ENCODE measurements at regions not wholly inside any gene's neighbourhood (a gene's known extent, or its start where the extent isn't known, plus 50 kb on each side); places are given as distances from the start of the nearest gene placed in this dataset.

GRCh38 chr11:109968299-109968698 lies 124.9 kb upstream of the ZC3H12C start:
- H3K9ac ChIP-seq (ENCODE audit: insufficient read length, low read depth), result no peak overlapping the region
- no peaks in the 10 kb centered on the region for H3K4me1 ChIP-seq (ENCODE audit: insufficient read depth, insufficient read length)
- no peaks in the 10 kb centered on the region for H3K9me3 ChIP-seq (ENCODE audit: insufficient read depth, low read length)
- no peaks in the 10 kb centered on the region for H3K36me3 ChIP-seq (ENCODE audit: insufficient read depth, insufficient read length, low read length)
- no peaks in the 10 kb centered on the region for H3K27me3 ChIP-seq (ENCODE audit: insufficient read depth, insufficient read length)
- no peak for DNase-seq (ENCODE audit: low read depth, low spot score)
- no peak overlapping the region for H3K4me3 ChIP-seq (ENCODE audit: insufficient read length, low read depth)
- TF ChIP-seq ZNF274 (IDR thresholded peaks at IDR 0.05; ENCODE audit: low read depth, low read length) (no peak), SUZ12 (IDR thresholded peaks at IDR 0.05; ENCODE audit: extremely low read depth, insufficient read depth, insufficient read length) (no peak), YY1 (IDR thresholded peaks at IDR 0.05; ENCODE audit: insufficient read depth, insufficient read length) (no peak)

GRCh38 chr11:109968781-109969180 lies 124.4 kb upstream of the ZC3H12C start:
- DNase-seq (ENCODE audit: low read depth, low spot score), result no peak
- Histone ChIP-seq H3K4me1 (ENCODE audit: insufficient read depth, insufficient read length) (no peaks in the 10 kb centered on the region), H3K4me3 (ENCODE audit: insufficient read length, low read depth) (no peak overlapping the region), H3K36me3 (ENCODE audit: insufficient read depth, insufficient read length, low read length) (no peaks in the 10 kb centered on the region), H3K9me3 (ENCODE audit: insufficient read depth, low read length) (no peaks in the 10 kb centered on the region), H3K9ac (ENCODE audit: insufficient read length, low read depth) (no peak overlapping the region), H3K27me3 (ENCODE audit: insufficient read depth, insufficient read length) (no peaks in the 10 kb centered on the region)
- TF ChIP-seq ZNF274 (IDR thresholded peaks at IDR 0.05; ENCODE audit: low read depth, low read length), result no peak
- no peak for TF ChIP-seq YY1 (IDR thresholded peaks at IDR 0.05; ENCODE audit: insufficient read depth, insufficient read length)
- TF ChIP-seq SUZ12 (IDR thresholded peaks at IDR 0.05; ENCODE audit: extremely low read depth, insufficient read depth, insufficient read length), result no peak

DNA sequence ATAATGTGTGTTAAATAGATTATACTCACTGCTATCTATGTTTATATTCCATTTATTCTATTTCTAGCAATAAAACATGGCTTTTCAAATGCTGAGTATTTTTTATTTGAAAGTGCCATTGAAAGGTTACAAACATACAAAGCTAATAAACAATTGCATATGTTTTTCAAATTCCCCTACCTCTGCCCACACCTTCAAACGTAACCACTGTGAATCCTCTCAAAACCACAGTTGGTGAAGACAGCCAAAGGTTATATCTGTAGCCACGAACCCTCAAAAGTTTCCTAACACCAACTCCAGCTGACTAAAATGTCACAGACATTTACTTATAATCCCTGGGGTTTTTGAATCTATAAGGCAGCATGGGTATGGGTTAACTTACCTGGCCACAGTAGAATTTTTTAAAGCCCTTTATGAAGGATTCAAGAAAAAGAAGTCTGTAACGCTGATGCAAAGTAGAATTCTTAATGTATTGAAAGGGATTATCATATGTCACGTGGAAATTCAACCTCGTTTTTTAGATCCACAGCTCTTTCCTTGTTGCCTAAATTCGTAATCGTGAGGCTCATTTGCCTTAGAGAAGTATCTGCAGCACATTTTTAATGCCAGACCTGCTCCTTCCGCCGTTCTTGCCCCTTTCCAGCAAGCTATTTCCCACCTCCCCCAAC lies 122.5 kb upstream of the ZC3H12C start:
- H3K9ac ChIP-seq (ENCODE audit: insufficient read length, low read depth), result no peak overlapping the region
- TF ChIP-seq SUZ12 (IDR thresholded peaks at IDR 0.05; ENCODE audit: extremely low read depth, insufficient read depth, insufficient read length), result no peak
- no peak for TF ChIP-seq ZNF274 (IDR thresholded peaks at IDR 0.05; ENCODE audit: low read depth, low read length)
- no peak for TF ChIP-seq YY1 (IDR thresholded peaks at IDR 0.05; ENCODE audit: insufficient read depth, insufficient read length)
- DNase-seq (ENCODE audit: low read depth, low spot score), result no peak

GRCh38 chr11:109971184-109971523 lies 122.0 kb upstream of the ZC3H12C start:
- TF ChIP-seq SUZ12 (IDR thresholded peaks at IDR 0.05; ENCODE audit: extremely low read depth, insufficient read depth, insufficient read length) (no peak), ZNF274 (IDR thresholded peaks at IDR 0.05; ENCODE audit: low read depth, low read length) (no peak), YY1 (IDR thresholded peaks at IDR 0.05; ENCODE audit: insufficient read depth, insufficient read length) (no peak)
- DNase-seq (ENCODE audit: low read depth, low spot score), result no peak
- no peaks in the 10 kb centered on the region for H3K27me3 ChIP-seq (ENCODE audit: insufficient read depth, insufficient read length)
- no peaks in the 10 kb centered on the region for H3K9me3 ChIP-seq (ENCODE audit: insufficient read depth, low read length)
- H3K9ac ChIP-seq (ENCODE audit: insufficient read length, low read depth), result no peak overlapping the region
- H3K4me3 ChIP-seq (ENCODE audit: insufficient read length, low read depth), result no peak overlapping the region
- H3K36me3 ChIP-seq (ENCODE audit: insufficient read depth, insufficient read length, low read length), result no peaks in the 10 kb centered on the region
- H3K4me1 ChIP-seq (ENCODE audit: insufficient read depth, insufficient read length), result no peaks in the 10 kb centered on the region

More for the DNA sequence above, 122.5 kb upstream of the ZC3H12C start:
- no peaks in the 10 kb centered on the region for H3K27me3 ChIP-seq (ENCODE audit: insufficient read depth, insufficient read length)
- H3K4me3 ChIP-seq (ENCODE audit: insufficient read length, low read depth), result no peak overlapping the region
- H3K9me3 ChIP-seq (ENCODE audit: insufficient read depth, low read length), result no peaks in the 10 kb centered on the region
- no peaks in the 10 kb centered on the region for H3K36me3 ChIP-seq (ENCODE audit: insufficient read depth, insufficient read length, low read length)
- H3K4me1 ChIP-seq (ENCODE audit: insufficient read depth, insufficient read length), result no peaks in the 10 kb centered on the region

DNA sequence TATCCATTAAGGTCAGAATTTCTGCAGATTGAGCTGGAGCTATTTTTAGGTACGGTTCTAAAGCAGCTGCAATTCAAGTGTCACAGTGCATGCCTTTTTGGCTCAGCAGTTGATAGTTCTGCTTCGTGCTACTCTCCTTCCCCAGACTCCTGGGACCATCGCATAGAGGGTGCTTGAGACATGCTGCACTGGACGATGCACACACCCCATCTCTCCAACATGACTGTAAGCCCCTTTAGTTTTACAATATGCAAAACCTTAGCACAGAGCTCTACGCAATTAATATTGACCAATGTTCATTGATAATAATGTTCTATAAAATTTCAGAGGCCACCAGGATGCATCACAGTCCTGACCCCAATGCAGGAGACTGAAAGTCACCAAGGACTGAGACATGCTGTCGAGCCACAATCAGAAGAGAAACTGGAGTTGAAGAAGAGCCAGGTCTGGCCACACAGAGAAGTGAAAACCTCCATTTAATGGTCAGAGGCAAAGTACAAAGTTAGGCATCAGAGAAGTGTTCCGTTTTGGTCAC lies 120.9 kb upstream of the ZC3H12C start:
- no peak for DNase-seq (ENCODE audit: low read depth, low spot score)
- Histone ChIP-seq H3K9ac (ENCODE audit: insufficient read length, low read depth) (no peak overlapping the region), H3K4me3 (ENCODE audit: insufficient read length, low read depth) (no peak overlapping the region), H3K36me3 (ENCODE audit: insufficient read depth, insufficient read length, low read length) (no peaks in the 10 kb centered on the region), H3K9me3 (ENCODE audit: insufficient read depth, low read length) (no peaks in the 10 kb centered on the region), H3K4me1 (ENCODE audit: insufficient read depth, insufficient read length) (no peaks in the 10 kb centered on the region), H3K27me3 (ENCODE audit: insufficient read depth, insufficient read length) (no peaks in the 10 kb centered on the region)
- TF ChIP-seq SUZ12 (IDR thresholded peaks at IDR 0.05; ENCODE audit: extremely low read depth, insufficient read depth, insufficient read length) (no peak), YY1 (IDR thresholded peaks at IDR 0.05; ENCODE audit: insufficient read depth, insufficient read length) (no peak), ZNF274 (IDR thresholded peaks at IDR 0.05; ENCODE audit: low read depth, low read length) (no peak)

GRCh38 chr11:109972939-109973338 lies 120.3 kb upstream of the ZC3H12C start:
- no peaks in the 10 kb centered on the region for H3K27me3 ChIP-seq (ENCODE audit: insufficient read depth, insufficient read length)
- H3K36me3 ChIP-seq (ENCODE audit: insufficient read depth, insufficient read length, low read length), result no peaks in the 10 kb centered on the region
- DNase-seq (ENCODE audit: low read depth, low spot score), result no peak
- no peak overlapping the region for H3K9ac ChIP-seq (ENCODE audit: insufficient read length, low read depth)
- H3K9me3 ChIP-seq (ENCODE audit: insufficient read depth, low read length), result no peaks in the 10 kb centered on the region
- no peak overlapping the region for H3K4me3 ChIP-seq (ENCODE audit: insufficient read length, low read depth)
- no peaks in the 10 kb centered on the region for H3K4me1 ChIP-seq (ENCODE audit: insufficient read depth, insufficient read length)
- TF ChIP-seq YY1 (IDR thresholded peaks at IDR 0.05; ENCODE audit: insufficient read depth, insufficient read length), result no peak
- no peak for TF ChIP-seq SUZ12 (IDR thresholded peaks at IDR 0.05; ENCODE audit: extremely low read depth, insufficient read depth, insufficient read length)
- TF ChIP-seq ZNF274 (IDR thresholded peaks at IDR 0.05; ENCODE audit: low read depth, low read length), result no peak

DNA sequence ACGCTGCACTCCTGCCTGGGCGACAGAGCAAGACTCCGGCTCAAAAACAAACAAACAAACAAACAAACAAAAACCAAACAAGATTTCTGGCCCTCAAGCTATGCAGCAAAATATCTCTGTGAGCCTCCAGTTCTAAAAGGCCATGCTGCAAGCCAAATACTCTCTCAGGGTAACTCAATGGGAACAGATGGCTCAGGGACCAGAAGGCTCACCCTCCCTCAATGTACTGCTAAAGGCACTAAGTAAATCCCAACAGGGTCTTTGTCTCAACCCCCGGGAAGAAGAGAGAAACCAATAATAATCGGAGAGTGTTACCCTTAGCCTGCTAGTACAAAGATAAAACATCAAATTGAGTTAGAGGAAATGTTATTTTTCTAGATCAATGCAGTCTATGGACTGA lies 119.7 kb upstream of the ZC3H12C start:
- TF ChIP-seq SUZ12 (IDR thresholded peaks at IDR 0.05; ENCODE audit: extremely low read depth, insufficient read depth, insufficient read length) (no peak), ZNF274 (IDR thresholded peaks at IDR 0.05; ENCODE audit: low read depth, low read length) (no peak), YY1 (IDR thresholded peaks at IDR 0.05; ENCODE audit: insufficient read depth, insufficient read length) (no peak)
- no peaks in the 10 kb centered on the region for H3K4me1 ChIP-seq (ENCODE audit: insufficient read depth, insufficient read length)
- H3K36me3 ChIP-seq (ENCODE audit: insufficient read depth, insufficient read length, low read length), result no peaks in the 10 kb centered on the region
- H3K4me3 ChIP-seq (ENCODE audit: insufficient read length, low read depth), result no peak overlapping the region
- no peaks in the 10 kb centered on the region for H3K27me3 ChIP-seq (ENCODE audit: insufficient read depth, insufficient read length)
- DNase-seq (ENCODE audit: low read depth, low spot score), result no peak
- H3K9ac ChIP-seq (ENCODE audit: insufficient read length, low read depth), result no peak overlapping the region
- no peaks in the 10 kb centered on the region for H3K9me3 ChIP-seq (ENCODE audit: insufficient read depth, low read length)

All from NT2/D1 (cell line).